ENCODE measurements at regions not wholly inside any gene's neighbourhood (a gene's known extent, or its start where the extent isn't known, plus 50 kb on each side); places are given as distances from the start of the nearest gene placed in this dataset.

DNA sequence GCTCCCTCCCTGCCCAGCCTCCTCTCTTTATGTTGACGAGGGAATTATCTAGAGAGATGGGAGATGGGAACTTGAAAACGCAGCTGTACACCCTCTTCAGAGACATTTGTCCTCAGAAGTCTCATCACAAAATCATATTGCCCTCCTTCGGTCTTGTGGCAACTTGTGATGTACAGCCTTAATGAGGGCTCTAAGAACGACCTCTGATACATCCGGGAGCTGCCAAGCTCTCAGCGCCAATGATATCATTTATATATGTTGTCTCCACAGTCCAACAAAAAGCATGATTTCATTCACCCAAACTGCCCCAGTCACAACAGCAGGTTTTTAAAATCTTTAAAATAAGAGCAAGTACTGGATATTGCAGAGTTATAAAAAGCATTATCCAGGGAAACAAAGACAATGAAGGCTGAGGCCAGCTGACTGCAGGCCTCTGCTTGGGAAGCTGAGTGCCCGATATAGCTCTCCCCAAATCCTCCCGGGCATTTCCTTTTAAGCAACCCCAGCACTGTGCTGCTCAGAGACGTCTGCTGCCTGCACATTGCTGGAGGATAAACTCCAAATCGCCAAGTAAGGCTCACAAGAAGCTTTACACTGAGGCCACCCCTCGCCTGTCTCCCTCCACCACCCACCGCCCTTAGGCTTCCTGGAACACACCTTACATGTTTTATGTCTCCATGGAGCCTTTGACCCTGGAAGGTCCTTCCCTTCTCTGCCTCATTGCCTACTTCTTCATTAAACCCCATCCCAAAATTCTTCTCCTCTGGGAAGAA, 236.1 kb downstream of the C1orf94 start:
- TF ChIP-seq, protein P1, sequence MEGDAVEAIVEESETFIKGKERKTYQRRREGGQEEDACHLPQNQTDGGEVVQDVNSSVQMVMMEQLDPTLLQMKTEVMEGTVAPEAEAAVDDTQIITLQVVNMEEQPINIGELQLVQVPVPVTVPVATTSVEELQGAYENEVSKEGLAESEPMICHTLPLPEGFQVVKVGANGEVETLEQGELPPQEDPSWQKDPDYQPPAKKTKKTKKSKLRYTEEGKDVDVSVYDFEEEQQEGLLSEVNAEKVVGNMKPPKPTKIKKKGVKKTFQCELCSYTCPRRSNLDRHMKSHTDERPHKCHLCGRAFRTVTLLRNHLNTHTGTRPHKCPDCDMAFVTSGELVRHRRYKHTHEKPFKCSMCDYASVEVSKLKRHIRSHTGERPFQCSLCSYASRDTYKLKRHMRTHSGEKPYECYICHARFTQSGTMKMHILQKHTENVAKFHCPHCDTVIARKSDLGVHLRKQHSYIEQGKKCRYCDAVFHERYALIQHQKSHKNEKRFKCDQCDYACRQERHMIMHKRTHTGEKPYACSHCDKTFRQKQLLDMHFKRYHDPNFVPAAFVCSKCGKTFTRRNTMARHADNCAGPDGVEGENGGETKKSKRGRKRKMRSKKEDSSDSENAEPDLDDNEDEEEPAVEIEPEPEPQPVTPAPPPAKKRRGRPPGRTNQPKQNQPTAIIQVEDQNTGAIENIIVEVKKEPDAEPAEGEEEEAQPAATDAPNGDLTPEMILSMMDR (conservative IDR thresholded peaks at IDR 0.05 in 1 of 2, IDR thresholded peaks at IDR 0.05 in 1 of 2; ENCODE audit: low read depth in 1 of 2, low read length in 2 of 2), result no peak
- TF ChIP-seq EZH2 (IDR thresholded peaks at IDR 0.05; ENCODE audit: low read length, missing control alignments), result no peak
